ENCODE measurements at regions not wholly inside any gene's neighbourhood (a gene's known extent, or its start where the extent isn't known, plus 50 kb on each side); places are given as distances from the start of the nearest gene placed in this dataset.
A peak's percentile ranks its signal among the peaks of the same experiment; 100 is the strongest.
"Not testable (repeated sequence)": the region's sequence is repeated elsewhere in the genome, so short reads cannot be mapped to it uniquely, and the experiment has no call there.

DNA sequence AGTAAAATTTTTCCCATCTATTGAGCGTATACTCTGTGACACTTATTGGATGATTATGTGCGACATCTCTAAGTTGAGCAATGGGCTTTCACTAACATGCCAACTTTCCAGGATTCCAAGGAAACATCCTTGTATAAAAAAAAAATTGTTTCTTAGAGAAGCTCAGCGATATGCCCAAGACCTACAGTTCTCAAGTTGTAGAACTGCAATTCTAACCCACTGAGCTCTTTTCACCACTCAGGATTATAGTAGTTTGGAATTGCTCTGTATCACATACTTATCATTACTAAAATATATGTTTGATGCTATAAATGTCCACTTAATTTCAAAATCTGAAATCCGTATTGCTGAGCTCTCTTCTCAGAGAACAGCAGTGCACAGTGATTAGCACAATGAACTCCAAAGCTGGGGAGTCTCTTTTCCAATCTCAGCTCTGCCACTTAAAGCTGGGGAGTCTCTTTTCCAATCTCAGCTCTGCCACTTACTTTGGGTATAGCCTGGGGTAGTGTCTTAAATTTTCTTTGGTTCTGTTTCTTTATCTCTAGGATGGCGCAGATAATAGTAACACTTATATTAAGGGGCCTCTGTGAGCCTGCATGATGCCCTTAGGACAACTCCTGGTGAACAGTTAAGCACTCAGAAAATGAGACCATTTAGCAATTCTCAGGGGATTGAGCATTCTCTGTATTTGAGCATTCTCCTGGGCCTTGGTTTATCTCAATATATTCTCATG lies 1722.2 kb upstream of the AGA start:
- no peak for DNase-seq

GRCh38 chr4:179165000-179165738 lies 1722.9 kb upstream of the AGA start:
- no peak for DNase-seq

DNA sequence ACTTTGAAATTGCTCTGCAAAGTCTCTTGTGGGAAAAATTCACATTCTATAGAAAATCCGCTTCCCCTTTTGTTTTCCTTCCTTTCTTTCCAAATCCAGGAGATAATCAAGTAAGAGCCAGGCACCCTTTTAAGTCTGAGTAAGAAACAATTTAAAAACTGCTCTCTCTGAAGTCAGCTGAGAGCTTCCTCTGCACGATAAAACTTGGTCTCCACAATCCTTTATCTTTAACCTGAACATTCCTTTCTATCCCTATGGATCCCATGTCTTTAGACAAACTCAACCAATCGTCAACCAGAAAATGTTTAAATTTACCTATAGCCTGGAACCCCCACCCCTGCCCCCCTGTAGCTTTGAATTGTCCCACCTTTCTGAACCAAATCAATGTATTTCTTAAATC lies 1723.6 kb upstream of the AGA start:
- DNase-seq, result no peak

DNA sequence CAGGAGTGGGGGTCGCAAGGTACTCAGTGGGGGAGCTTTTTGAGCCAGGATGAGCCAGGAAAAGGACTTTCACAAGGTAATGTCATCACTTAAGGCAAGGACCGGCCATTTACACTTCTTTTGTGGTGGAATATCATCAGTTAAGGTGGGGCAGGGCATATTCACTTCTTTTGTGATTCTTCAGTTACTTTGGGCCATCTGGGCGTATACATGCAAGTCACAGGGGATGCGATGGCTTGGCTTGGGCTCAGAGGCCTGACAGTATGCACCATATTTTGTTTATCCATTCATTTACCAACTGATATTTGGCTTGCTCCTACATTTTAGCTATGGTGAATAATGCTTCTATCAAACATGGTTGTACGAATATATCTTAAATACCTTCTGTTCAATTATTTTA lies 1728.1 kb upstream of the AGA start:
- DNase-seq, result not testable (repeated sequence)

GRCh38 chr4:179182741-179183140 lies 1740.5 kb upstream of the AGA start:
- DNase-seq, result no peak

- no peak for DNase-seq
Measured at GRCh38 chr4:179195887-179196286, 1753.7 kb upstream of the AGA start.

- no peak for DNase-seq
Measured at GRCh38 chr4:179196511-179196910, 1754.3 kb upstream of the AGA start.

DNA sequence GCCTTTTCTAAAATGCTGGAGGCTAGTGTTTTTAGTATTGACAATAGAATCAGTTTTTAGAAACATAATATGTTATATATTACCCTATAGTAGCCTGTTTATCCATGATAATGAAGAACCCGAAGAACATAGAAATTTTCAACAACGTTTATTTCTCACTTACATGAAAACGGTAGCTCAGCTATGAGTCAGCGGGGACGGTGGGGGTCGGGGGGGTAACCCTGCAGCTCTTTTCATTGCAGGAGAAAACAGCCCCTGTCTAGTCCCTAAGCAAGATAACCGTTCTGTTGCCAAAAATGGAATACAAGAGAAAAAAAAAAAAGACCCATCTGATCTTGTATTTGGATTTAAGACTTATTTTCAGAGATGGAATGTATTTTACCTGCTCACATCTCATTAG lies 1758.4 kb upstream of the AGA start:
- DNase-seq, result no peak

GRCh38 chr4:179225594-179225993 lies 1783.4 kb upstream of the AGA start:
- DNase-seq, result no peak

- no peak for DNase-seq
Measured at GRCh38 chr4:179248821-179249220, 1806.6 kb upstream of the AGA start.

GRCh38 chr4:179268791-179269190 lies 1826.6 kb upstream of the AGA start:
- DNase-seq, result no peak

- no peak for DNase-seq
Measured at GRCh38 chr4:179272282-179272681, 1830.0 kb upstream of the AGA start.

DNA sequence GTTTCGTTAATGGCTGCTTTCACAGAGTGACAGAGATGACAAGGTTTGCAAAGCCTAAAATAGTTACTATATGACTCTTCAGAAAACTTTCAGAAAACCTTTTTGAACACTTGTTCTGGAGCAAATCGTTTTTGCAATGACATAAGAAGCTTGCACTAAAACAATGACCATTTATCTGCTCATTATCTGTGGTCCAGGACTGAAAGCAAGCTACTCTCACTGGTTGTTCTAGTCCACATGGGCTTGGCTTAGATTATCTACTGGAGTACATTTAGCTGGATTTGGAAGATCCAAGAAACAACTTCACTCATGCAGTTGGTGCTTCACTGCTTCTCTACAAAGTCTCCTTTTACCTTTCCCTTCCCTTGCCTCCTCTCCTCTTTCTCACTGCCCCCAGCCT lies 1836.4 kb upstream of the AGA start:
- DNase-seq, result no peak

DNA sequence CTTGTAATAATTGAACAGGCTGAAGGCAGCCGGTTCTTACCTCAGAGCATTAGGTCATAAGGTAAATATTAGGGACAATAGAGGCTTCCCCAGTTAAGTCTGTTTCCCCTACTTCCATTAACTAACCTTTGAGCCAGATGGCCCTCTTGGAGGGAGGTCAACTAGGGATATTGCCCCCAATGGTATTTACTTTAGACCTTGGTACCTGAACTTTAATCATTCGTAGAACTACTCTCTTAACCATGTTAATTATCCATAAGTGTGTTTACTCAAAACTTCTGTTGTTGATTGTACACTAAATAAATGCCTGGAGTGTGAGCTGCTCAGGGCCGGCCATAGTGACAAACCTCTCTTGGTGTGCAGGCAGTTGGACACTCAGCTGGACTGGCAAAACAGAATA lies 1843.5 kb upstream of the AGA start:
- DNase-seq, result no peak

- no peak for DNase-seq
Measured at GRCh38 chr4:179291657-179292056, 1849.4 kb upstream of the AGA start.

GRCh38 chr4:179292468-179292867 lies 1850.2 kb upstream of the AGA start:
- DNase-seq, result no peak

GRCh38 chr4:179307297-179308136 lies 1865.3 kb upstream of the AGA start:
- DNase-seq, result peak in 1 of 2 donors; percentile 8

DNA sequence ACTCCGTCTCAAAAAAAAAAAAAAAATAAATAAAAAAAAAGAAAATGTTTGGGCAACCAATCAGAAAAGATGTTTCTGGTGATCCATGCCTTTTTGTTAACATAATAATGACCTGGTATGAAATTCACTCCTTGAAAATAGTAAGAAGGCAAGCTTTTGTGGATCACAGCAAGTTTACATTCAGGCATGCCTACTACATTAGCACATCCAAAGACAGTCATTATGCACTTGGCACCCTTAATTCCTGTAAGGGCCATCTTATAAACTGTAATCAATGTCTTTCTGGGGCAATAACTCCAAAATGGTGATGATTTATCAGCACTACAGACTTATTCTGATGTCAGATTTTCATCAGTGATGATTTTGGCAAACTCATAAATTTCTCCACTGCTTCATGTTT lies 1871.6 kb upstream of the AGA start:
- DNase-seq, result no peak

- no peak for DNase-seq
Measured at GRCh38 chr4:179325181-179325580, 1882.9 kb upstream of the AGA start.

DNA sequence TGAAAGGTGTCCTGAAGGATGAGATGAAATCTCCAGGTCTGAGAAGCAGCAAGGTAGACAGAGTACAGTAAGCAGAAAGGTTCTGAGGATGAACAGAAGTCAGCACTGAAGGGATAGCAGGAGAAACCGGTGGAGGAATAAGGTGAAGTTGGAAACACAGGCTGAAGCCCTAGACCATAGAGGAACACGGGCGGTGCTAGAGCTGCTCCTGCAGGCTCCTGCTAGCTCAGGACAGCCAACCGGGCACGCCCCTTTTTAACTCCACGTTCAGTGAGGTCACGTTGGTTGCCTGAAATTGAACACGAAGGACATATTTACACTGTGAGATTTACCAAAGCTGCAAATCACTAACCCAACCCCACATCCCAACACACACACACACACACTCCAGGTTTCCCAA lies 1886.4 kb upstream of the AGA start:
- DNase-seq, result no peak

DNA sequence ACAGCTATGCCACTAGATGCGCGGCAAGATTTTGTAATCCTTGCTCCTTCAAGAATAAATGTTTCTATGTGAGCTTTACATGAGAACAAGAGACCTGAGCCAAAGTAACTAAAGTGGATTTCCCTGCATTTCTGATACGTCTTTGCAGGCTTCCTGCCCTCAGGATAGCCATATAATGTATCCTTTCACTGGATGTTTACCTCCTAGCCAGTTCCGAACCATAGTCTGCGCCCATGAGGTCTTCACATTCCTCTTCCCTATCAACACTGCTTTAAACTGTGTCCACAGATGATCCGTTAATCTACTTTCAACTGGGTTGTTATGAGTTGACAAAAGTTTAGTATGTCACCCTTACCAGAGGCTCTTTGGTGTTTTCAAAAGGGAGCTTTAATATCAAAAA lies 1889.1 kb upstream of the AGA start:
- DNase-seq, result no peak

- no peak for DNase-seq
Measured at GRCh38 chr4:179344861-179345260, 1902.6 kb upstream of the AGA start.

DNA sequence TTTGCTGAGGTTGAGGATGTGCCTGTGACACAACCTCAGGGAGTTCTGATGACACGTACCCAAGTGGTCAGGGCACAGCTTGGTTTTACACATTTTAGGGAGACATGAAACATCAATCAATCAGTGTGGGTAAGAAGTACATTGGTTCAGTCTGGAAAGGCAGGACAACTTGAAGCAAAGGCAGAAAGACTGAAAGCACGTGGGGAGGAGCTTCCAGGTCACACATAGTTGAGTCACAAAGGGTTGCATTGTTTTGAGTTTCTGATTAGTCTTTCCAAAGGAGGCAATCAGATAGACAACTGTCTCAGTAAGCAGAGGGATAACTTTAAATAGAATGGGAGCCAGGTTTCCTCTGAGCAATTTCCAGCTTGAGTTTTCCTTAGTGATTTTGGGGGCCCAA lies 1910.0 kb upstream of the AGA start:
- no peak for DNase-seq

GRCh38 chr4:179353786-179354185 lies 1911.5 kb upstream of the AGA start:
- DNase-seq, result no peak

Measured in CD4-positive, alpha-beta T cell treated with Interleukin-4 for 1 hour (primary cell).